HFFc6 (cell line): ENCODE measurements at regions not wholly inside any gene's neighbourhood (a gene's known extent, or its start where the extent isn't known, plus 50 kb on each side); places are given as distances from the start of the nearest gene placed in this dataset.

Experiments
- DNase-seq: peaks from one replicate; pipeline ENCODE4 v3.0.0-alpha.2; 2018
- H3K27ac Mint-ChIP-seq: 2 replicates; pipeline ENCODE4 v1.8.0; 2020; ENCODE audit warnings: mild to moderate bottlenecking, mixed read lengths
- H3K27me3 Mint-ChIP-seq: 2 replicates; pipeline ENCODE4 v1.8.0; 2021; ENCODE audit warnings: mild to moderate bottlenecking, moderate library complexity, mixed read lengths; ENCODE audit not compliant: insufficient read depth
- H3K36me3 Mint-ChIP-seq: 2 replicates; pipeline ENCODE4 v1.8.0; 2021; ENCODE audit warnings: low read depth, mixed read lengths
- H3K4me1 Mint-ChIP-seq: 2 replicates; pipeline ENCODE4 v1.8.0; 2020; ENCODE audit warnings: low read depth, mixed read lengths
- H3K4me3 Mint-ChIP-seq: 2 replicates; pipeline ENCODE4 v1.8.0; 2020; ENCODE audit warnings: mild to moderate bottlenecking, moderate library complexity, mixed read lengths
- H3K9me3 Mint-ChIP-seq: 2 replicates; pipeline ENCODE4 v1.8.0; 2020; ENCODE audit warnings: mild to moderate bottlenecking, mixed read lengths
- CTCF ChIP-seq: fragments of 200-600 bp; sonication (generic); IDR thresholded peaks from 2 replicates; pipeline ENCODE4 v1.5.0; 2021; ENCODE audit warnings: antibody characterized with exemption, mild to moderate bottlenecking

- peaks cover 19% of the 10 kb centered on the region for H3K9me3 Mint-ChIP-seq
- no peak for TF ChIP-seq CTCF
- no peaks in the 10 kb centered on the region for H3K27me3 Mint-ChIP-seq
- DNase-seq: no peak
- 0 out of 2 replicates have a peak, but pooled peaks cover 4% of the 10 kb centered on the region for H3K36me3 Mint-ChIP-seq
- H3K27ac Mint-ChIP-seq: no peak overlapping the region
- H3K4me3 Mint-ChIP-seq: no peak overlapping the region
- no peaks in the 10 kb centered on the region for H3K4me1 Mint-ChIP-seq
These were observed 1309.7 kb downstream of the REEP3 start for GRCh38 chr10:64830869-64831268.

- TF ChIP-seq CTCF: no peak
- Mint-ChIP-seq H3K27ac (no peak overlapping the region), H3K36me3 (no peaks in the 10 kb centered on the region; the same call in 1 of the 2 replicates), H3K9me3 (peaks cover 41% of the 10 kb centered on the region), H3K4me3 (no peak overlapping the region), H3K27me3 (no peaks in the 10 kb centered on the region), H3K4me1 (no peaks in the 10 kb centered on the region)
- DNase-seq: no peak
These were observed 1319.1 kb downstream of the REEP3 start for GRCh38 chr10:64840341-64840740.

GRCh38 chr10:64846700-64847099 lies 1325.5 kb downstream of the REEP3 start:
- H3K27ac Mint-ChIP-seq: no peak overlapping the region
- DNase-seq: no peak
- H3K27me3 Mint-ChIP-seq: no peaks in the 10 kb centered on the region
- H3K9me3 Mint-ChIP-seq: peaks cover 23% of the 10 kb centered on the region
- H3K4me3 Mint-ChIP-seq: no peak overlapping the region
- no peak for TF ChIP-seq CTCF
- H3K36me3 Mint-ChIP-seq: no peaks in the 10 kb centered on the region
- H3K4me1 Mint-ChIP-seq: no peaks in the 10 kb centered on the region

GRCh38 chr10:64855941-64856340 lies 1334.7 kb downstream of the REEP3 start:
- Mint-ChIP-seq H3K9me3 (peaks cover 15% of the 10 kb centered on the region), H3K36me3 (no peaks in the 10 kb centered on the region), H3K4me1 (no peaks in the 10 kb centered on the region), H3K4me3 (no peak overlapping the region), H3K27ac (no peak overlapping the region), H3K27me3 (no peaks in the 10 kb centered on the region)
- no peak for DNase-seq
- no peak for TF ChIP-seq CTCF

GRCh38 chr10:64859911-64860310 lies 1338.7 kb downstream of the REEP3 start:
- no peak for DNase-seq
- TF ChIP-seq CTCF: no peak
- H3K4me3 Mint-ChIP-seq: no peak overlapping the region
- H3K4me1 Mint-ChIP-seq: no peaks in the 10 kb centered on the region
- no peaks in the 10 kb centered on the region for H3K27me3 Mint-ChIP-seq
- no peak overlapping the region for H3K27ac Mint-ChIP-seq
- peaks cover 24% of the 10 kb centered on the region for H3K9me3 Mint-ChIP-seq
- no peaks in the 10 kb centered on the region for H3K36me3 Mint-ChIP-seq

- no peak overlapping the region for H3K4me3 Mint-ChIP-seq
- no peak for DNase-seq
- H3K27me3 Mint-ChIP-seq: no peaks in the 10 kb centered on the region
- no peaks in the 10 kb centered on the region for H3K4me1 Mint-ChIP-seq
- TF ChIP-seq CTCF: no peak
- peaks cover 23% of the 10 kb centered on the region for H3K9me3 Mint-ChIP-seq
- H3K27ac Mint-ChIP-seq: no peak overlapping the region
- H3K36me3 Mint-ChIP-seq: no peaks in the 10 kb centered on the region
These were observed 1342.6 kb downstream of the REEP3 start for GRCh38 chr10:64863836-64864235.
